Right lobe of liver (tissue), 6 donors: ENCODE measurements at regions not wholly inside any gene's neighbourhood (a gene's known extent, or its start where the extent isn't known, plus 50 kb on each side); places are given as distances from the start of the nearest gene placed in this dataset.

Experiments used
- ATAC-seq, 4 donors: fragments of 200-7000 bp; cut with Tn5 transposase; one replicate each; pipeline ENCODE4 v1.9.1; 2020; ENCODE audit warnings: mild to moderate bottlenecking in 4 of 4, moderate library complexity in 4 of 4
- DNase-seq, 3 donors: peaks; one replicate each; pipeline ENCODE4 v3.0.0-alpha.2; 2020
- H3K27ac ChIP-seq, 3 donors: fragments of 200-600 bp; one replicate each; pipeline ENCODE4 v1.8.0; 2022
- H3K27me3 ChIP-seq, 2 donors: fragments of 200-600 bp; one replicate each; pipeline ENCODE4 v1.8.0; 2022
- H3K36me3 ChIP-seq, 4 donors: fragments of 200-600 bp; sonication (generic) in 1 of 4; one replicate each; pipeline versions ENCODE4 v1.5.1 to v1.8.0; 2017 to 2022; ENCODE audit warnings: control low read depth in 1 of 4
- H3K4me1 ChIP-seq, 4 donors: fragments of 200-600 bp; sonication (generic) in 1 of 4; one replicate each; pipeline versions ENCODE4 v1.5.1 to v1.8.0; 2017 to 2022; ENCODE audit warnings: control low read depth in 1 of 4
- H3K4me3 ChIP-seq, 3 donors: fragments of 200-600 bp; one replicate each; pipeline ENCODE4 v1.8.0; 2022
- H3K9me3 ChIP-seq, 4 donors: fragments of 200-600 bp; sonication (generic) in 1 of 4; one replicate each; pipeline versions ENCODE4 v1.5.1 to v1.8.0; 2017 to 2022; ENCODE audit warnings: control low read depth in 1 of 4
- CTCF ChIP-seq, 4 donors: fragments of 200-600 bp in 3 of 4; fragments of 450-650 bp in 1 of 4; IDR thresholded peaks; one replicate each; pipeline versions ENCODE4 v1.5.1 to v1.8.0; 2016 to 2022; ENCODE audit warnings: antibody characterized with exemption in 4 of 4, mild to moderate bottlenecking in 2 of 4
- POLR2A ChIP-seq: fragments of 450-650 bp; IDR thresholded peaks from one replicate; pipeline ENCODE4 v1.6.1; 2017; ENCODE audit warnings: antibody characterized with exemption, mild to moderate bottlenecking
- WGBS: methylation state at CpG from one replicate; pipeline ENCODE4 v1.1.6; 2018; ENCODE audit warnings: low coverage, low lambda C conversion rate; ENCODE audit not compliant: insufficient coverage; ENCODE audit errors: missing lambda C conversion rate; 5-methylcytosine and 5-hydroxymethylcytosine counted together
- intact Hi-C, 2 donors: fragments of 100-400 bp; cut with DNase I; formaldehyde crosslinking; loops; one replicate each; pipeline versions ENCODE4 v1.11.2 to v1.14.1; 2022
- donor health status: DM: no; HTN: yes; CAD: no.
- donor health status: DM: no; HTN: no; CAD: no.
- donor health status: DM: no; HTN: no; CAD: no.
- donor health status: DM: no; HTN: yes; CAD: no.
- donor health status: DM: no; HTN: yes; CAD: no.

GRCh38 chr4:19401301-19402080 lies 850.2 kb upstream of the SLIT2 start:
- H3K9me3 ChIP-seq, result no peaks in the 10 kb centered on the region
- no peak overlapping the region for H3K4me3 ChIP-seq
- no peaks in the 10 kb centered on the region for H3K27me3 ChIP-seq
- H3K4me1 ChIP-seq, result no peaks in the 10 kb centered on the region
- intact Hi-C loops, result no loop called here
- H3K36me3 ChIP-seq, result no peaks in the 10 kb centered on the region
- WGBS, result 40% methylated on average over 1 of the region's 1 CpG
- TF ChIP-seq POLR2A (no peak), CTCF (IDR thresholded peaks at IDR 0.05) (no peak)
- ATAC-seq, result no peak
- no peak for DNase-seq
- H3K27ac ChIP-seq, result no peak overlapping the region

GRCh38 chr4:19400820-19401219 lies 850.9 kb upstream of the SLIT2 start:
- Histone ChIP-seq H3K27me3 (no peaks in the 10 kb centered on the region), H3K9me3 (no peaks in the 10 kb centered on the region), H3K36me3 (no peaks in the 10 kb centered on the region), H3K4me1 (no peaks in the 10 kb centered on the region), H3K27ac (no peak overlapping the region), H3K4me3 (no peak overlapping the region)
- TF ChIP-seq POLR2A (no peak), CTCF (IDR thresholded peaks at IDR 0.05) (no peak)
- WGBS, result 67% methylated on average over 1 of the region's 1 CpG
- intact Hi-C loops, result no loop called here
- no peak for DNase-seq
- no peak for ATAC-seq

GRCh38 chr4:19399001-19399400 lies 852.7 kb upstream of the SLIT2 start:
- ATAC-seq (no peak), DNase-seq (no peak)
- Histone ChIP-seq H3K27ac (no peak overlapping the region), H3K4me3 (no peak overlapping the region), H3K4me1 (no peaks in the 10 kb centered on the region), H3K9me3 (no peaks in the 10 kb centered on the region), H3K36me3 (no peaks in the 10 kb centered on the region), H3K27me3 (no peaks in the 10 kb centered on the region)
- no peak for TF ChIP-seq CTCF (IDR thresholded peaks at IDR 0.05)
- no peak for TF ChIP-seq POLR2A
- intact Hi-C loops, result no loop called here

GRCh38 chr4:19386786-19387185 lies 864.9 kb upstream of the SLIT2 start:
- Histone ChIP-seq H3K36me3 (no peaks in the 10 kb centered on the region), H3K9me3 (no peaks in the 10 kb centered on the region), H3K27me3 (no peaks in the 10 kb centered on the region), H3K27ac (no peak overlapping the region), H3K4me3 (no peak overlapping the region), H3K4me1 (no peaks in the 10 kb centered on the region)
- intact Hi-C loops, result no loop called here
- WGBS, result 35% methylated on average over 2 of the region's 2 CpGs
- no peak for TF ChIP-seq POLR2A
- ATAC-seq (no peak), DNase-seq (no peak)

GRCh38 chr4:19382993-19383756 lies 868.5 kb upstream of the SLIT2 start:
- Histone ChIP-seq H3K9me3 (no peaks in the 10 kb centered on the region), H3K27ac (no peak overlapping the region), H3K36me3 (no peaks in the 10 kb centered on the region), H3K4me3 (no peak overlapping the region), H3K27me3 (no peaks in the 10 kb centered on the region), H3K4me1 (no peaks in the 10 kb centered on the region)
- 35% methylated on average over 6 of the region's 6 CpGs for WGBS
- no peak for ATAC-seq
- no peak for TF ChIP-seq CTCF (IDR thresholded peaks at IDR 0.05)
- no peak for TF ChIP-seq POLR2A
- DNase-seq, result no peak
- intact Hi-C loops, result no loop called here
